Lung (tissue), 11 donors: ENCODE measurements at regions not wholly inside any gene's neighbourhood (a gene's known extent, or its start where the extent isn't known, plus 50 kb on each side); places are given as distances from the start of the nearest gene placed in this dataset.
A peak's percentile ranks its signal among the peaks of the same experiment; 100 is the strongest.

Experiments used
- ATAC-seq: fragments of 200-7000 bp; cut with Tn5 transposase; one replicate; pipeline ENCODE4 v1.9.1; 2020; ENCODE audit warnings: moderate number of reproducible peaks; ENCODE audit not compliant: insufficient read depth, low FRiP score
- DNase-seq, 3 donors: peaks; one replicate each; pipeline ENCODE4 v3.0.0-alpha.2; 2013 to 2017
- H3K27ac ChIP-seq, 2 donors: one replicate each; pipeline ENCODE4 v1.5.1; 2013; ENCODE audit warnings: mild to moderate bottlenecking in 2 of 2, moderate library complexity in 2 of 2, control low read depth in 1 of 2, inconsistent platforms in 1 of 2, low read depth in 1 of 2, low read length in 1 of 2
- H3K27me3 ChIP-seq, 3 donors: one replicate each; pipeline ENCODE4 v1.5.1; 2013; ENCODE audit warnings: low read length in 2 of 3; ENCODE audit not compliant: control insufficient read depth in 3 of 3, insufficient read depth in 3 of 3
- H3K36me3 ChIP-seq, 4 donors: one replicate each; pipeline ENCODE4 v1.5.1; 2013; ENCODE audit warnings: low read length in 4 of 4, mild to moderate bottlenecking in 1 of 4, moderate library complexity in 1 of 4; ENCODE audit not compliant: control insufficient read depth in 4 of 4, insufficient read depth in 4 of 4
- H3K4me1 ChIP-seq, 5 donors: one replicate each; pipeline ENCODE4 v1.5.1; 2013; ENCODE audit warnings: low read length in 5 of 5, mild to moderate bottlenecking in 2 of 5, moderate library complexity in 1 of 5; ENCODE audit not compliant: control insufficient read depth in 5 of 5, insufficient read depth in 5 of 5
- H3K4me3 ChIP-seq: one replicate; pipeline ENCODE4 v1.5.1; 2013; ENCODE audit warnings: mild to moderate bottlenecking, control low read depth, moderate library complexity
- H3K9ac ChIP-seq, 2 donors: one replicate each; pipeline ENCODE4 v1.5.1; 2013; ENCODE audit warnings: low read length in 2 of 2, control low read depth in 1 of 2; ENCODE audit not compliant: insufficient read depth in 1 of 2
- H3K9me3 ChIP-seq, 4 donors: one replicate each; pipeline ENCODE4 v1.5.1; 2013; ENCODE audit warnings: low read length in 3 of 4, mild to moderate bottlenecking in 1 of 4, moderate library complexity in 1 of 4; ENCODE audit not compliant: control insufficient read depth in 4 of 4, insufficient read depth in 3 of 4
- WGBS, 2 donors: extraction: QIAGEN DNeasy Blood & Tissue Kit; methylation state at CpG; one replicate each; pipeline ENCODE4 v1.1.7; 2013; 5-methylcytosine and 5-hydroxymethylcytosine counted together
- TF ChIP-seq, protein P1 (sequence below): IDR thresholded peaks from 2 replicates; pipeline ENCODE4 v1.5.1; 2012; ENCODE audit warnings: mild to moderate bottlenecking; ENCODE audit errors: control extremely low read depth, extremely low read depth
- donor health status: control.
- donor health status: control.
- donor health status: Bipolar disorder and iron deficiency.
- donor health status: healthy.
- donor health status: DM: yes; HTN: yes; CAD: no.

DNA sequence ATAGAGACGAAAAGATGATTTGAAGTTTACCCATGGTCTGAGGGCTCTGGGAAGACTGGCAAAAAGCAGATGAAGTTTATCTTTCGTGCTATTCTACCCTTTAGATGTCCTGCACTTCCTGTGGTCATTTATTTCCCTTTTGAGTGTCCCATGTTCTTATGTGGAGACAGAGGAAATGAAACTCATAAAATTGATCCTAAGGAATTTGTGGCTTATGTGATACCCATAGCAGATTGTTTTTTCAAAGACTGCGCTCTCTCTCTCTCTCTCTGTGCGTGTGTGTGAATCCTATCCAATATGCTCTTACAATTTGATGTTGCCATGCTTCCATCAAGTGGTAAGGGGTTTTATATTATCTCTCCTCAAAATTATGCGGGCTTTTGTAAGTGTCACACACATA, 607.5 kb upstream of the DPPA4 start:
- TF ChIP-seq, protein P1, sequence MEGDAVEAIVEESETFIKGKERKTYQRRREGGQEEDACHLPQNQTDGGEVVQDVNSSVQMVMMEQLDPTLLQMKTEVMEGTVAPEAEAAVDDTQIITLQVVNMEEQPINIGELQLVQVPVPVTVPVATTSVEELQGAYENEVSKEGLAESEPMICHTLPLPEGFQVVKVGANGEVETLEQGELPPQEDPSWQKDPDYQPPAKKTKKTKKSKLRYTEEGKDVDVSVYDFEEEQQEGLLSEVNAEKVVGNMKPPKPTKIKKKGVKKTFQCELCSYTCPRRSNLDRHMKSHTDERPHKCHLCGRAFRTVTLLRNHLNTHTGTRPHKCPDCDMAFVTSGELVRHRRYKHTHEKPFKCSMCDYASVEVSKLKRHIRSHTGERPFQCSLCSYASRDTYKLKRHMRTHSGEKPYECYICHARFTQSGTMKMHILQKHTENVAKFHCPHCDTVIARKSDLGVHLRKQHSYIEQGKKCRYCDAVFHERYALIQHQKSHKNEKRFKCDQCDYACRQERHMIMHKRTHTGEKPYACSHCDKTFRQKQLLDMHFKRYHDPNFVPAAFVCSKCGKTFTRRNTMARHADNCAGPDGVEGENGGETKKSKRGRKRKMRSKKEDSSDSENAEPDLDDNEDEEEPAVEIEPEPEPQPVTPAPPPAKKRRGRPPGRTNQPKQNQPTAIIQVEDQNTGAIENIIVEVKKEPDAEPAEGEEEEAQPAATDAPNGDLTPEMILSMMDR, result no peak
- ATAC-seq, result no peak
- H3K27ac ChIP-seq, result no peak overlapping the region
- H3K36me3 ChIP-seq, result no peaks in the 10 kb centered on the region
- H3K9ac ChIP-seq, result no peak overlapping the region
- no peaks in the 10 kb centered on the region for H3K27me3 ChIP-seq
- no peaks in the 10 kb centered on the region for H3K9me3 ChIP-seq
- 71 to 75% methylated on average over 5 of the region's 5 CpGs for WGBS, 2 donors
- H3K4me1 ChIP-seq, result no peaks in the 10 kb centered on the region
- no peak for DNase-seq
- H3K4me3 ChIP-seq, result no peak overlapping the region

DNA sequence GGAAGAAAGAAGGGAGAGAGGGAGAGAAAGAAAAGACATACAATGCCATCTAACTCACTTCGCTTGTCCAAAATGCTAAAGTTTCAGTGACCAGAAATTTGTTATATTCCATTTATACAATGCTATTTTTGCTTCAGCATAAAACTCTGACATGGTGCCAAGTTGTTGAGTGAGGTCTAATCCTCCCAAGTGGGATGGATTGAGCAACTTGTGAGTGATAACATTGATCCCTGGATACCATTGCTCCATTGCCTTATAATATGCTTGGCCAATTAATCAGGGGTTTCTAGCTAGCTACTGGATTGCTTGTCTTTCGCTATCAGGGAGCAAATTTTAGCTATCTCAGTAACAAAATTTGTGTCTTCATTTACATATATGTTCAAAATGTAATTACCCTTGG, 615.6 kb upstream of the DPPA4 start:
- no peaks in the 10 kb centered on the region for H3K4me1 ChIP-seq
- no peaks in the 10 kb centered on the region for H3K27me3 ChIP-seq
- DNase-seq (peak in 2 of 3 donors; percentile 29 to 61), ATAC-seq (no peak)
- no peak overlapping the region for H3K9ac ChIP-seq
- 85 to 88% methylated on average over 2 of the region's 2 CpGs for WGBS, 2 donors
- TF ChIP-seq, protein P1, result no peak
- no peak overlapping the region for H3K27ac ChIP-seq
- H3K36me3 ChIP-seq, result no peaks in the 10 kb centered on the region
- H3K9me3 ChIP-seq, result no peaks in the 10 kb centered on the region
- H3K4me3 ChIP-seq, result no peak overlapping the region

DNA sequence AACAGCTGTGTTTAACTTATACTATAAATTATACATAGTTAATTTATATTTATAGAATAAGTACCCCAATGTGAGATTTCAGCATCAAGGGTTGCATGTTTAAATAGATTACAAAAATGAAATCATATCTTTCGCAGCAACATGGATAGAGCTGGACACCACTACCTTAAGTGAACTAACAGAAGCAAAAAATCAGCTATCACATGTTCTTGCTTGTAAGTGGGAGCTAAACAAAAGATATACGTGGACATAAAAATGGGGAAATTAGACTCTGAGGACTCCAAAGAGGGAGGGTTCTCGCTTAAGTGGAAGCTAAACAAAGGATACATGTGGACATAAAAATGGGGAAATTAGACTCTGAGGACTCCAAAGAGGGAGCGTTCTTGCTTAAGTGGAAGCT, 626.5 kb upstream of the DPPA4 start:
- 34 to 36% methylated on average over 4 of the region's 4 CpGs for WGBS, 2 donors
- Histone ChIP-seq H3K4me1 (no peaks in the 10 kb centered on the region), H3K9me3 (no peaks in the 10 kb centered on the region), H3K4me3 (no peak overlapping the region), H3K36me3 (no peaks in the 10 kb centered on the region), H3K27me3 (no peaks in the 10 kb centered on the region), H3K27ac (no peak overlapping the region), H3K9ac (no peak overlapping the region)
- ATAC-seq, result no peak
- TF ChIP-seq, protein P1, result no peak
- DNase-seq, result peak in 2 of 3 donors; percentile 73 to 88

DNA sequence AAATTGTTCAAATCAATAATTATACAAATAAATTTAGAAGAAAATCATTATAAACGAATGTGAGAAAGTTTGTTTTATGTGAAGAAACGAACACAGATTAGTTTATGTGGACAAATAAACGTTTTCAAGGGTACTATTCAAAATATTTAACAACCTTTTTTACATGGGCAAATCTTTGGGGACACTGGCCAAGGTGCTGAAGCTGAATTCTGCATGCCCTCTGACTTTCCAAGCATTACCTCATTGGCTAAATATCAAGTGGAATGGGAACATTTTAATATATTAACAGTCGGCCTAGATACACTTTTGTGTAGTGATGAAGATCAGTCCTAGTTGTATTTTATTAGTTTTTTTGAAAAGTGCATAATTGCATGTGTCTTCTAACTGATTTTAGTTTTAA, 636.4 kb upstream of the DPPA4 start:
- H3K4me3 ChIP-seq, result no peak overlapping the region
- no peaks in the 10 kb centered on the region for H3K36me3 ChIP-seq
- H3K27me3 ChIP-seq, result no peaks in the 10 kb centered on the region
- H3K27ac ChIP-seq, result no peak overlapping the region
- no peaks in the 10 kb centered on the region for H3K4me1 ChIP-seq
- WGBS, 2 donors, result 38 to 61% methylated on average over 4 of the region's 4 CpGs
- DNase-seq (peak in 1 of 3 donors; percentile 12), ATAC-seq (no peak)
- H3K9ac ChIP-seq, result no peak overlapping the region
- H3K9me3 ChIP-seq, result no peaks in the 10 kb centered on the region
- TF ChIP-seq, protein P1, result no peak
